BE2C (cell line): ENCODE measurements at regions not wholly inside any gene's neighbourhood (a gene's known extent, or its start where the extent isn't known, plus 50 kb on each side); places are given as distances from the start of the nearest gene placed in this dataset.

Experiments
- DNase-seq: peaks from one replicate; pipeline ENCODE4 v3.0.0-alpha.2; 2020
- H3K27me3 ChIP-seq: fragments of 250-450 bp; sonication (Bioruptor Pico); 2 replicates; pipeline ENCODE4 v1.5.1; 2020; ENCODE audit warnings: mild to moderate bottlenecking
- H3K36me3 ChIP-seq: fragments of 250-450 bp; sonication (Bioruptor Pico); 2 replicates; pipeline ENCODE4 v1.5.1; 2020; ENCODE audit warnings: mild to moderate bottlenecking
- H3K4me1 ChIP-seq: fragments of 250-450 bp; sonication (Bioruptor Pico); 2 replicates; pipeline ENCODE4 v1.5.1; 2020
- H3K4me3 ChIP-seq: 2 replicates; pipeline ENCODE4 v1.5.1; 2011; ENCODE audit warnings: low read depth, low read length
- H3K9me3 ChIP-seq: fragments of 250-450 bp; sonication (Bioruptor Pico); 2 replicates; pipeline ENCODE4 v1.5.1; 2020
- CTCF ChIP-seq: IDR thresholded peaks from 2 replicates; pipeline ENCODE4 v1.5.1; 2012; ENCODE audit warnings: mild to moderate bottlenecking, low read depth, low read length

GRCh38 chr13:44792096-44792495 is 197.2 kb downstream of the NUFIP1 start:
- no peak for TF ChIP-seq CTCF
- Histone ChIP-seq H3K4me1 (no peaks in the 10 kb centered on the region), H3K36me3 (no peaks in the 10 kb centered on the region), H3K4me3 (no peak overlapping the region), H3K9me3 (no peaks in the 10 kb centered on the region), H3K27me3 (no peaks in the 10 kb centered on the region)
- DNase-seq: no peak

GRCh38 chr13:44790289-44790688 is 199.0 kb downstream of the NUFIP1 start:
- no peaks in the 10 kb centered on the region for H3K4me1 ChIP-seq
- no peaks in the 10 kb centered on the region for H3K27me3 ChIP-seq
- DNase-seq: no peak
- H3K36me3 ChIP-seq: no peaks in the 10 kb centered on the region
- no peak overlapping the region for H3K4me3 ChIP-seq
- no peaks in the 10 kb centered on the region for H3K9me3 ChIP-seq
- TF ChIP-seq CTCF: no peak

GRCh38 chr13:44787617-44788016 is 201.7 kb downstream of the NUFIP1 start:
- H3K4me3 ChIP-seq: no peak overlapping the region
- DNase-seq: no peak

GRCh38 chr13:44786756-44787155 is 202.5 kb downstream of the NUFIP1 start:
- no peaks in the 10 kb centered on the region for H3K36me3 ChIP-seq
- no peaks in the 10 kb centered on the region for H3K4me1 ChIP-seq
- no peak overlapping the region for H3K4me3 ChIP-seq
- no peaks in the 10 kb centered on the region for H3K27me3 ChIP-seq
- no peak for DNase-seq
- no peaks in the 10 kb centered on the region for H3K9me3 ChIP-seq
- TF ChIP-seq CTCF: no peak

More at GRCh38 chr13:44787617-44788016, 201.7 kb downstream of the NUFIP1 start:
- Histone ChIP-seq H3K36me3 (no peaks in the 10 kb centered on the region), H3K4me1 (no peaks in the 10 kb centered on the region), H3K9me3 (no peaks in the 10 kb centered on the region), H3K27me3 (no peaks in the 10 kb centered on the region)
- no peak for TF ChIP-seq CTCF

- Histone ChIP-seq H3K4me3 (no peak overlapping the region), H3K27me3 (no peaks in the 10 kb centered on the region), H3K9me3 (no peaks in the 10 kb centered on the region), H3K4me1 (no peaks in the 10 kb centered on the region), H3K36me3 (no peaks in the 10 kb centered on the region)
- DNase-seq: no peak
- TF ChIP-seq CTCF: no peak
Observed at GRCh38 chr13:44785401-44785800, 203.9 kb downstream of the NUFIP1 start.

- no peak for TF ChIP-seq CTCF
- DNase-seq: no peak
- Histone ChIP-seq H3K9me3 (no peaks in the 10 kb centered on the region), H3K27me3 (no peaks in the 10 kb centered on the region), H3K36me3 (no peaks in the 10 kb centered on the region), H3K4me1 (no peaks in the 10 kb centered on the region), H3K4me3 (no peak overlapping the region)
Observed at GRCh38 chr13:44784708-44785080, 204.6 kb downstream of the NUFIP1 start.
